HepG2 (cell line): ENCODE measurements at regions not wholly inside any gene's neighbourhood (a gene's known extent, or its start where the extent isn't known, plus 50 kb on each side); places are given as distances from the start of the nearest gene placed in this dataset.

ENCODE experiments used
- ATAC-seq: fragments of 200-7000 bp; cut with Tn5 transposase; 3 replicates; pipeline ENCODE4 v1.9.1; 2020; ENCODE audit warnings: mild to moderate bottlenecking, moderate library complexity
- BruUV-seq: library from RNA; stranded (reverse); fragments of 400-500 nt; replicated peaks from 2 replicates; lab custom pipeline; 2021; lab: Mats Ljungman, UMichigan
- CTCF ChIA-PET: fragments of 300-600 bp; formaldehyde crosslinking; extraction: SDS; loops from one replicate; lab custom pipeline; 2021; ENCODE audit warnings: low total read pairs, inconsistent platforms, low intra/inter-chr PET ratio; lab: Yijun Ruan, JAX
- POLR2A ChIA-PET: fragments of 350-600 bp; sonication (Branson Sonifier 250); formaldehyde crosslinking; loops from one replicate; lab custom pipeline; 2020; ENCODE audit warnings: antibody characterized with exemption, inconsistent platforms; lab: Yijun Ruan, JAX
- DNase-seq: peaks from one replicate; pipeline ENCODE4 v3.0.0-alpha.2; 2015; ENCODE audit warnings: low spot score
- FAIRE-seq: peaks from 3 replicates; lab custom pipeline; 2011; peaks lifted over from hg19 to GRCh38; lab: Jason Lieb, UNC
- H2AFZ ChIP-seq: one replicate; pipeline ENCODE4 v1.6.1; 2011; ENCODE audit warnings: low read length, inconsistent platforms
- H3K27ac ChIP-seq: fragments of 300-600 bp; 3 replicates; pipeline ENCODE4 v1.8.0; 2011; ENCODE audit warnings: mixed run types, mild to moderate bottlenecking, mixed read lengths, low read length, inconsistent platforms; ENCODE audit not compliant: insufficient read depth; ENCODE audit errors: extremely low read length
- H3K27me3 ChIP-seq, 2 experiments: fragments of 200-600 bp in 1 of 2; 2 replicates in 1 of 2; 3 replicates in 1 of 2; pipeline versions ENCODE4 v1.6.0 to v1.8.0; 2011; ENCODE audit warnings: low read length in 2 of 2, mild to moderate bottlenecking in 2 of 2, moderate library complexity in 2 of 2, inconsistent platforms in 1 of 2; ENCODE audit not compliant: insufficient read depth in 2 of 2, control insufficient read depth in 1 of 2
- H3K36me3 ChIP-seq, 2 experiments: fragments of 200-600 bp in 1 of 2; replicated peaks in 1 of 2; 2 replicates in 1 of 2; 3 replicates in 1 of 2; pipeline versions ENCODE4 v1.5.1 to v1.8.0; 2011; ENCODE audit warnings: low read length in 2 of 2, inconsistent platforms in 1 of 2; ENCODE audit not compliant: insufficient read depth in 2 of 2, control insufficient read depth in 1 of 2
- H3K4me1 ChIP-seq: 2 replicates; pipeline ENCODE4 v1.5.1; 2012; ENCODE audit warnings: low read length, inconsistent platforms; ENCODE audit not compliant: insufficient read depth
- H3K4me2 ChIP-seq: 2 replicates; pipeline ENCODE4 v1.6.0; 2011; ENCODE audit warnings: low read depth, low read length, inconsistent platforms
- H3K4me3 ChIP-seq, 3 experiments: fragments of 200-600 bp in 1 of 3; sonication (generic), shearing (Covaris generic) in 1 of 3; replicated peaks in 1 of 3; 2 replicates each; pipeline ENCODE4 v1.5.1; 2011 to 2016; ENCODE audit warnings: low read length in 3 of 3, inconsistent platforms in 2 of 3, low read depth in 2 of 3, mild to moderate bottlenecking in 2 of 3, control low read depth in 1 of 3, mixed read lengths in 1 of 3; ENCODE audit not compliant: insufficient read depth in 1 of 3
- H3K79me2 ChIP-seq: one replicate; pipeline ENCODE4 v1.6.1; 2011; ENCODE audit warnings: low read length, inconsistent platforms; ENCODE audit not compliant: insufficient read depth
- H3K9ac ChIP-seq: 2 replicates; pipeline ENCODE4 v1.6.0; 2011; ENCODE audit warnings: mild to moderate bottlenecking, low read depth, low read length, inconsistent platforms; ENCODE audit not compliant: insufficient read depth
- H3K9me3 ChIP-seq: 2 replicates; pipeline ENCODE4 v1.5.1; 2012; ENCODE audit warnings: mild to moderate bottlenecking, low read length
- H4K20me1 ChIP-seq: 2 replicates; pipeline ENCODE4 v1.6.0; 2011; ENCODE audit warnings: inconsistent platforms, mild to moderate bottlenecking, low read length, moderate library complexity; ENCODE audit not compliant: insufficient read depth
- CHD2 ChIP-seq: IDR thresholded peaks from 2 replicates; pipeline ENCODE4 v1.6.1; 2011; ENCODE audit warnings: low read depth, low read length, improper control_type of control experiment
- EHMT2 ChIP-seq: fragments of 200-600 bp; sonication (generic); IDR thresholded peaks from 2 replicates; pipeline ENCODE4 v1.7.0; 2017; ENCODE audit warnings: antibody characterized with exemption, low read depth, low read length, borderline replicate concordance
- EP300 ChIP-seq, 3 experiments: sonication (generic) in 1 of 3; formaldehyde crosslinking in 1 of 3; IDR thresholded peaks; 2 replicates each; pipeline versions ENCODE4 v1.5.1 to v1.6.1; 2011 to 2020; ENCODE audit warnings: low read depth in 2 of 3, low read length in 2 of 3, borderline replicate concordance in 1 of 3, improper control_type of control experiment in 1 of 3, mild to moderate bottlenecking in 1 of 3, missing genetic modification reagents in 1 of 3, moderate library complexity in 1 of 3
- FIP1L1 ChIP-seq: fragments of 200-400 bp; formaldehyde crosslinking; IDR thresholded peaks from 2 replicates; pipeline ENCODE4 v1.6.1; 2018; ENCODE audit warnings: low read depth, mild to moderate bottlenecking, low read length, moderate library complexity, borderline replicate concordance; ENCODE audit not compliant: insufficient read depth
- HDAC2 ChIP-seq: sonication (generic); formaldehyde crosslinking; IDR thresholded peaks from 2 replicates; pipeline ENCODE4 v1.4.0; 2020; ENCODE audit warnings: missing genetic modification reagents
- IRX3 ChIP-seq: sonication (generic); formaldehyde crosslinking; IDR thresholded peaks from 2 replicates; pipeline ENCODE4 v1.8.1; 2023; ENCODE audit warnings: mild to moderate bottlenecking, low read depth, missing genetic modification reagents, borderline replicate concordance
- NR2F6 ChIP-seq, 2 experiments: IDR thresholded peaks; 2 replicates each; pipeline ENCODE4 v1.6.1; 2016; ENCODE audit warnings: antibody characterized with exemption in 1 of 2, mild to moderate bottlenecking in 1 of 2
- SMARCE1 ChIP-seq: fragments of 450-650 bp; IDR thresholded peaks from 2 replicates; pipeline ENCODE4 v1.6.1; 2017; ENCODE audit warnings: borderline replicate concordance
- ZKSCAN1 ChIP-seq: fragments of 150-350 bp; IDR thresholded peaks from 2 replicates; pipeline ENCODE4 v1.6.1; 2014; ENCODE audit warnings: low read length
- ZNF24 ChIP-seq: fragments of 450-650 bp; IDR thresholded peaks from 2 replicates; pipeline ENCODE4 v1.6.1; 2017; ENCODE audit warnings: antibody characterized with exemption, mild to moderate bottlenecking
- ZNF451 ChIP-seq: sonication (generic); formaldehyde crosslinking; IDR thresholded peaks from 2 replicates; pipeline ENCODE4 v1.5.0; 2020; ENCODE audit warnings: mild to moderate bottlenecking, missing genetic modification reagents
- ZNF772 ChIP-seq: sonication (generic); formaldehyde crosslinking; IDR thresholded peaks from 2 replicates; pipeline ENCODE4 v1.5.0; 2020; ENCODE audit warnings: mild to moderate bottlenecking, missing genetic modification reagents
- ZNF879 ChIP-seq: sonication (generic); formaldehyde crosslinking; IDR thresholded peaks from 2 replicates; pipeline ENCODE4 v1.8.1; 2023; ENCODE audit warnings: missing genetic modification reagents
- WGBS: methylation state at CpG from one replicate; pipeline ENCODE4 v1.1.6; 2017; ENCODE audit warnings: low lambda C conversion rate; 5-methylcytosine and 5-hydroxymethylcytosine counted together
- in situ Hi-C: cut with HindIII; loops from 2 replicates; pipeline ENCODE4 v1.10.0; 2017; ENCODE audit warnings: low pct_unique_long_range_greater_than_20kb; ENCODE audit not compliant: extremely low pct_ligation_motif_present
- intact Hi-C: fragments of 100-400 bp; cut with micrococcal nuclease; formaldehyde crosslinking; loops from one replicate; pipeline ENCODE4 v1.10.0; 2022; ENCODE audit not compliant: unreplicated experiment
- TF ChIP-seq, protein P1 (sequence below): conservative IDR thresholded peaks from 2 replicates; pipeline ENCODE4 v1.6.1; 2018; ENCODE audit warnings: missing genetic modification reagents
- TF ChIP-seq, protein P2 (sequence below): sonication (generic); formaldehyde crosslinking; IDR thresholded peaks from 2 replicates; pipeline ENCODE4 v1.4.0; 2020; ENCODE audit warnings: missing genetic modification reagents

DNA sequence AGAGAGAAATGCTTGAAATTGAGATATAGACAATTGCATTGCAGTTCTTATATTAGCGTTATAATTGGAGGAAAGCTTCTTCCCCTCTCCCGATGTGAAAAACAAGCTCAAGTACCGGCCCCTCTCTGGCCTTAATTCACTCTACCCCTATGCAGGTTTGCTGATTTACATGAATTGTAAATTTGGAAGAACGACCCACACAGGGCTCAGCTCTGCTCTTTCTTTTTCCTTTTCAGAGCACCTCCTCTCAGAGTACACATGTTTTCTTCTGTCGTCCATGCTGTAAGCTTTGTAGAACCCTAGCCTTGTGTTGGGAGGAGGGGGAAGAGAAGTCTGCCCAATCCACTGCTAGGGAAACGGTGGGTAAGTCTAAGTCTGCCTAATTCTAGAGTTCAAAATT, 140.8 kb downstream of the IQUB start:
- H2AFZ ChIP-seq: no peak overlapping the region
- H3K4me3 ChIP-seq: no peak overlapping the region
- WGBS: 0% methylated on average over 6 of the region's 6 CpGs
- no peak for FAIRE-seq
- H4K20me1 ChIP-seq: no peaks in the 10 kb centered on the region
- CTCF ChIA-PET: no interaction called here
- H3K27ac ChIP-seq: no peak overlapping the region
- no peak overlapping the region for H3K4me2 ChIP-seq
- POLR2A ChIA-PET: no interaction called here
- H3K27me3 ChIP-seq: no peaks in the 10 kb centered on the region
- in situ Hi-C loops: no loop called here
- H3K9ac ChIP-seq: no peak overlapping the region
- no peaks in the 10 kb centered on the region for H3K9me3 ChIP-seq
- no peaks in the 10 kb centered on the region for H3K79me2 ChIP-seq
- no peak for DNase-seq
- no peak for ATAC-seq
- BruUV-seq: no TSS peak
- H3K4me1 ChIP-seq: no peaks in the 10 kb centered on the region
- TF ChIP-seq EHMT2: no peak
- H3K36me3 ChIP-seq: no peaks in the 10 kb centered on the region
- intact Hi-C loops: no loop called here

DNA sequence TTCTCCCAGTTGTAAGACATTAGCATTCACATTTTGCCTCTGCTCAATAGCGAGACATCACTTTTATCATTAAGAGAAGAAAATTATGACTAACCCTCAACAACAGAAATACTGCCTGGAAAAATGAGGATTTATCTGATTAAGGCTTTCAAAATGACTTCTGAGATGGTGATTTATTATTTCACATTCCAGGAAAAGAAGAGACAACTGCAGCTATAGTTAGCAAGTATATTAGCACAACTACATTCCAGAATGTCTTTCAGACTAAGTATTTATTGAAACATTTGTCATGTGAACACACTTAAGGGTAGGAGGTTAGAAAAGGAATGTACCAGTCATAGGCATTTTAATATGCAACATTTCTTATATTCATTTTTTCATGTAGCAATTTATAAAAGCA, 162.0 kb downstream of the IQUB start:
- no peaks in the 10 kb centered on the region for H3K9me3 ChIP-seq
- H3K9ac ChIP-seq: no peak overlapping the region
- TF ChIP-seq ZNF772 (CRISPR knock-in tag) (no peak), HDAC2 (CRISPR knock-in tag) (no peak), ZKSCAN1 (no peak), ZNF24 (no peak), ZNF451 (no peak), SMARCE1 (no peak), ZNF879 (no peak), FIP1L1 (no peak), NR2F6 (IDR thresholded peaks at IDR 0.05) (no peak), NR2F6 (CRISPR knock-in tag; IDR thresholded peaks at IDR 0.05) (no peak), EP300 (IDR thresholded peaks at IDR 0.05; ENCODE audit: low read depth in 2 of 2, low read length in 2 of 2) (no peak), EP300 (CRISPR knock-in tag; IDR thresholded peaks at IDR 0.05; ENCODE audit: borderline replicate concordance) (no peak), IRX3 (CRISPR knock-in tag) (no peak), CHD2 (no peak)
- TF ChIP-seq, protein P1, sequence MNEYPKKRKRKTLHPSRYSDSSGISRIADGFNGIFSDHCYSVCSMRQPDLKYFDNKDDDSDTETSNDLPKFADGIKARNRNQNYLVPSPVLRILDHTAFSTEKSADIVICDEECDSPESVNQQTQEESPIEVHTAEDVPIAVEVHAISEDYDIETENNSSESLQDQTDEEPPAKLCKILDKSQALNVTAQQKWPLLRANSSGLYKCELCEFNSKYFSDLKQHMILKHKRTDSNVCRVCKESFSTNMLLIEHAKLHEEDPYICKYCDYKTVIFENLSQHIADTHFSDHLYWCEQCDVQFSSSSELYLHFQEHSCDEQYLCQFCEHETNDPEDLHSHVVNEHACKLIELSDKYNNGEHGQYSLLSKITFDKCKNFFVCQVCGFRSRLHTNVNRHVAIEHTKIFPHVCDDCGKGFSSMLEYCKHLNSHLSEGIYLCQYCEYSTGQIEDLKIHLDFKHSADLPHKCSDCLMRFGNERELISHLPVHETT (CRISPR knock-in tag): no peak
- TF ChIP-seq, protein P2, sequence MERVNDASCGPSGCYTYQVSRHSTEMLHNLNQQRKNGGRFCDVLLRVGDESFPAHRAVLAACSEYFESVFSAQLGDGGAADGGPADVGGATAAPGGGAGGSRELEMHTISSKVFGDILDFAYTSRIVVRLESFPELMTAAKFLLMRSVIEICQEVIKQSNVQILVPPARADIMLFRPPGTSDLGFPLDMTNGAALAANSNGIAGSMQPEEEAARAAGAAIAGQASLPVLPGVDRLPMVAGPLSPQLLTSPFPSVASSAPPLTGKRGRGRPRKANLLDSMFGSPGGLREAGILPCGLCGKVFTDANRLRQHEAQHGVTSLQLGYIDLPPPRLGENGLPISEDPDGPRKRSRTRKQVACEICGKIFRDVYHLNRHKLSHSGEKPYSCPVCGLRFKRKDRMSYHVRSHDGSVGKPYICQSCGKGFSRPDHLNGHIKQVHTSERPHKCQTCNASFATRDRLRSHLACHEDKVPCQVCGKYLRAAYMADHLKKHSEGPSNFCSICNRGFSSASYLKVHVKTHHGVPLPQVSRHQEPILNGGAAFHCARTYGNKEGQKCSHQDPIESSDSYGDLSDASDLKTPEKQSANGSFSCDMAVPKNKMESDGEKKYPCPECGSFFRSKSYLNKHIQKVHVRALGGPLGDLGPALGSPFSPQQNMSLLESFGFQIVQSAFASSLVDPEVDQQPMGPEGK: no peak
- 0% methylated on average over 1 of the region's 1 CpG for WGBS
- intact Hi-C loops (no loop called here), in situ Hi-C loops (no loop called here)
- no peaks in the 10 kb centered on the region for H3K4me1 ChIP-seq
- no peaks in the 10 kb centered on the region for H3K36me3 ChIP-seq
- no peaks in the 10 kb centered on the region for H3K27me3 ChIP-seq
- no peak overlapping the region for H3K4me2 ChIP-seq
- ChIA-PET CTCF (no interaction called here), POLR2A (no interaction called here)
- no peak overlapping the region for H3K27ac ChIP-seq
- H4K20me1 ChIP-seq: no peaks in the 10 kb centered on the region
- no TSS peak for BruUV-seq
- H2AFZ ChIP-seq: no peak overlapping the region
- FAIRE-seq (no peak), ATAC-seq (no peak), DNase-seq (no peak)
- H3K4me3 ChIP-seq: no peak overlapping the region
- H3K79me2 ChIP-seq: no peaks in the 10 kb centered on the region
